ENCODE measurements at regions not wholly inside any gene's neighbourhood (a gene's known extent, or its start where the extent isn't known, plus 50 kb on each side); places are given as distances from the start of the nearest gene placed in this dataset.

GRCh38 chr5:173829826-173830225, 58.3 kb upstream of the CPEB4 start:
- WGBS = 89% methylated on average over 5 of the region's 5 CpGs
- Histone ChIP-seq H3K27me3 (ENCODE audit: control insufficient read depth in 4 of 4, insufficient read depth in 4 of 4, low read length in 3 of 4) (no peaks in the 10 kb centered on the region), H3K9me3 (ENCODE audit: control insufficient read depth in 4 of 4, low read length in 3 of 4) (no peaks in the 10 kb centered on the region), H3K4me1 (ENCODE audit: control insufficient read depth in 4 of 4, insufficient read depth in 4 of 4, low read length in 3 of 4) (peaks cover 8 to 26% (median 25%) of the 10 kb centered on the region in 4 donors), H3K9ac (ENCODE audit: low read depth in 1 of 2, low read length in 2 of 2) (no peak overlapping the region), H3K27ac (ENCODE audit: low read depth in 1 of 2, low read length in 2 of 2) (no peak overlapping the region), H3K4me3 (ENCODE audit: low read depth in 1 of 3, low read length in 3 of 3) (no peak overlapping the region), H3K36me3 (ENCODE audit: control insufficient read depth in 4 of 4, insufficient read depth in 3 of 4, low read depth in 1 of 4, low read length in 3 of 4) (no peaks in the 10 kb centered on the region)
- DNase-seq (ENCODE audit: low spot score) = no peak
- TF ChIP-seq CTCF (IDR thresholded peaks at IDR 0.05; ENCODE audit: low read depth, low read length, missing input control) = no peak
- TF ChIP-seq EGR1 (IDR thresholded peaks at IDR 0.05; ENCODE audit: low read depth in 2 of 2) = no peak
- TF ChIP-seq FOXA2 (IDR thresholded peaks at IDR 0.05) = no peak
- TF ChIP-seq NR2F2 (IDR thresholded peaks at IDR 0.05) = no peak
- no peak for TF ChIP-seq GABPA (IDR thresholded peaks at IDR 0.05 in 1 of 2, conservative IDR thresholded peaks at IDR 0.05 in 1 of 2)
- no peak for TF ChIP-seq JUND (IDR thresholded peaks at IDR 0.05)
- TF ChIP-seq ATF3 (IDR thresholded peaks at IDR 0.05) = no peak
- no peak for TF ChIP-seq TAF1 (conservative IDR thresholded peaks at IDR 0.05)
- TF ChIP-seq ZBTB33 (IDR thresholded peaks at IDR 0.05) = no peak
- TF ChIP-seq MAX (IDR thresholded peaks at IDR 0.05) = no peak
- TF ChIP-seq HNF4A (conservative IDR thresholded peaks at IDR 0.05) = no peak
- no peak for TF ChIP-seq RXRA (IDR thresholded peaks at IDR 0.05)
- no peak for TF ChIP-seq RAD21 (IDR thresholded peaks at IDR 0.05)
- no peak for TF ChIP-seq FOXA1 (IDR thresholded peaks at IDR 0.05)
- no peak for TF ChIP-seq YY1 (IDR thresholded peaks at IDR 0.05)
- TF ChIP-seq HNF4G (IDR thresholded peaks at IDR 0.05) = no peak

- TF ChIP-seq ATF3 (IDR thresholded peaks at IDR 0.05) (no peak), JUND (IDR thresholded peaks at IDR 0.05) (no peak), REST (IDR thresholded peaks at IDR 0.05) (no peak), FOXA1 (IDR thresholded peaks at IDR 0.05) (no peak), SP1 (IDR thresholded peaks at IDR 0.05) (no peak), RXRA (IDR thresholded peaks at IDR 0.05) (no peak), EGR1 (IDR thresholded peaks at IDR 0.05; ENCODE audit: low read depth in 2 of 2) (no peak), HNF4G (IDR thresholded peaks at IDR 0.05) (no peak), MAX (IDR thresholded peaks at IDR 0.05) (no peak), RAD21 (IDR thresholded peaks at IDR 0.05) (no peak), GABPA (IDR thresholded peaks at IDR 0.05 in 1 of 2, conservative IDR thresholded peaks at IDR 0.05 in 1 of 2) (no peak), CTCF (IDR thresholded peaks at IDR 0.05; ENCODE audit: low read depth, low read length, missing input control) (no peak), YY1 (IDR thresholded peaks at IDR 0.05) (no peak), HNF4A (conservative IDR thresholded peaks at IDR 0.05) (no peak)
- no peak overlapping the region for H3K4me3 ChIP-seq (ENCODE audit: low read depth in 1 of 3, low read length in 3 of 3)
- WGBS = 87% methylated on average over 1 of the region's 1 CpG
- peaks cover 4 to 20% (median 20%) of the 10 kb centered on the region in 4 donors for H3K4me1 ChIP-seq (ENCODE audit: control insufficient read depth in 4 of 4, insufficient read depth in 4 of 4, low read length in 3 of 4)
- H3K27ac ChIP-seq (ENCODE audit: low read depth in 1 of 2, low read length in 2 of 2) = no peak overlapping the region
- no peaks in the 10 kb centered on the region for H3K36me3 ChIP-seq (ENCODE audit: control insufficient read depth in 4 of 4, insufficient read depth in 3 of 4, low read depth in 1 of 4, low read length in 3 of 4)
- no peak for DNase-seq (ENCODE audit: low spot score)
- H3K9ac ChIP-seq (ENCODE audit: low read depth in 1 of 2, low read length in 2 of 2) = no peak overlapping the region
- H3K9me3 ChIP-seq (ENCODE audit: control insufficient read depth in 4 of 4, low read length in 3 of 4) = no peaks in the 10 kb centered on the region
- H3K27me3 ChIP-seq (ENCODE audit: control insufficient read depth in 4 of 4, insufficient read depth in 4 of 4, low read length in 3 of 4) = no peaks in the 10 kb centered on the region
These were observed 57.7 kb upstream of the CPEB4 start for GRCh38 chr5:173830421-173830820.

Data from liver (tissue), 8 donors.